Loucy (cell line): ENCODE measurements at regions not wholly inside any gene's neighbourhood (a gene's known extent, or its start where the extent isn't known, plus 50 kb on each side); places are given as distances from the start of the nearest gene placed in this dataset.

Experiments used
- H2AFZ ChIP-seq: fragments of 200-600 bp; sonication (generic); 2 replicates; pipeline ENCODE4 v1.6.0; 2016; ENCODE audit warnings: antibody characterized with exemption, mild to moderate bottlenecking, low read length, moderate library complexity
- H3F3A ChIP-seq: fragments of 200-600 bp; 2 replicates; pipeline ENCODE4 v1.6.0; 2016; ENCODE audit warnings: antibody characterized with exemption, low read depth, mild to moderate bottlenecking
- H3K27me3 ChIP-seq: fragments of 200-600 bp; sonication (generic); 2 replicates; pipeline ENCODE4 v1.6.1; 2014; ENCODE audit warnings: low read length, mild to moderate bottlenecking; ENCODE audit not compliant: insufficient read depth, poor library complexity, severe bottlenecking
- H3K36me3 ChIP-seq: fragments of 200-600 bp; sonication (generic); 2 replicates; pipeline ENCODE4 v1.6.1; 2016; ENCODE audit warnings: low read length; ENCODE audit not compliant: insufficient read depth
- H3K4me1 ChIP-seq: fragments of 200-600 bp; sonication (generic); 2 replicates; pipeline ENCODE4 v1.5.1; 2014; ENCODE audit warnings: low read length, mild to moderate bottlenecking; ENCODE audit not compliant: insufficient read depth, poor library complexity, severe bottlenecking
- H3K4me2 ChIP-seq: fragments of 200-600 bp; sonication (generic); 2 replicates; pipeline ENCODE4 v1.6.0; 2014; ENCODE audit warnings: antibody characterized with exemption, low read length, low read depth, mild to moderate bottlenecking; ENCODE audit not compliant: poor library complexity, severe bottlenecking
- H3K4me3 ChIP-seq: fragments of 200-600 bp; sonication (generic); 2 replicates; pipeline ENCODE4 v1.5.1; 2014; ENCODE audit warnings: low read length, mild to moderate bottlenecking, mixed read lengths; ENCODE audit not compliant: poor library complexity, severe bottlenecking
- H3K79me2 ChIP-seq: fragments of 200-600 bp; sonication (generic); 2 replicates; pipeline ENCODE4 v1.6.1; 2014; ENCODE audit warnings: low read length; ENCODE audit not compliant: insufficient read depth
- H3K9ac ChIP-seq: fragments of 200-600 bp; sonication (generic); 2 replicates; pipeline ENCODE4 v1.6.0; 2014; ENCODE audit warnings: mild to moderate bottlenecking, low read depth, low read length, moderate library complexity; ENCODE audit not compliant: poor library complexity, severe bottlenecking
- H3K9me2 ChIP-seq: fragments of 200-600 bp; sonication (generic); replicated peaks from 2 replicates; pipeline ENCODE4 v1.6.1; 2016; ENCODE audit warnings: low read depth, low read length, mixed read lengths
- H3K9me3 ChIP-seq: fragments of 200-600 bp; sonication (generic); 2 replicates; pipeline ENCODE4 v1.6.1; 2014; ENCODE audit warnings: mild to moderate bottlenecking, antibody characterized with exemption, low read length, low read depth; ENCODE audit not compliant: insufficient read depth
- H4K20me1 ChIP-seq: fragments of 200-600 bp; sonication (generic); 2 replicates; pipeline ENCODE4 v1.6.0; 2014; ENCODE audit warnings: antibody characterized with exemption, low read length, mild to moderate bottlenecking; ENCODE audit not compliant: insufficient read depth, poor library complexity, severe bottlenecking
- CTCF ChIP-seq: fragments of 200-600 bp; sonication (generic); conservative IDR thresholded peaks from 2 replicates; pipeline ENCODE4 v1.5.1; 2014; ENCODE audit warnings: mild to moderate bottlenecking, antibody characterized with exemption, low read length
- EZH2phosphoT487 ChIP-seq: fragments of 200-600 bp; IDR thresholded peaks from 2 replicates; pipeline ENCODE4 v1.6.1; 2018; ENCODE audit warnings: antibody characterized with exemption, mild to moderate bottlenecking, moderate library complexity, borderline replicate concordance

GRCh38 chr13:95498886-95499285, 53.6 kb upstream of the CLDN10 start:
- Histone ChIP-seq H3K27me3 (no peaks in the 10 kb centered on the region), H3F3A (no peaks in the 10 kb centered on the region), H3K79me2 (no peaks in the 10 kb centered on the region), H3K9me2 (no peaks in the 10 kb centered on the region), H3K9me3 (no peaks in the 10 kb centered on the region), H3K9ac (no peak overlapping the region), H4K20me1 (no peaks in the 10 kb centered on the region), H3K36me3 (no peaks in the 10 kb centered on the region), H3K4me3 (no peak overlapping the region), H2AFZ (no peak overlapping the region), H3K4me1 (no peaks in the 10 kb centered on the region), H3K4me2 (no peak overlapping the region)
- TF ChIP-seq EZH2phosphoT487 (no peak), CTCF (no peak)

- Histone ChIP-seq H3K9ac (no peak overlapping the region), H3F3A (no peaks in the 10 kb centered on the region), H3K4me3 (no peak overlapping the region), H3K9me3 (no peaks in the 10 kb centered on the region), H3K4me1 (no peaks in the 10 kb centered on the region), H3K4me2 (no peak overlapping the region), H3K36me3 (no peaks in the 10 kb centered on the region), H2AFZ (no peak overlapping the region), H3K27me3 (no peaks in the 10 kb centered on the region), H3K9me2 (no peaks in the 10 kb centered on the region), H3K79me2 (no peaks in the 10 kb centered on the region), H4K20me1 (no peaks in the 10 kb centered on the region)
- TF ChIP-seq EZH2phosphoT487 (no peak), CTCF (no peak)
Observed at GRCh38 chr13:95499811-95500712, 52.5 kb upstream of the CLDN10 start.

- H3K4me2 ChIP-seq: no peak overlapping the region
- no peaks in the 10 kb centered on the region for H3K4me1 ChIP-seq
- no peak overlapping the region for H2AFZ ChIP-seq
- H3F3A ChIP-seq: no peaks in the 10 kb centered on the region
- no peak overlapping the region for H3K4me3 ChIP-seq
- no peaks in the 10 kb centered on the region for H3K9me2 ChIP-seq
- H4K20me1 ChIP-seq: no peaks in the 10 kb centered on the region
- no peaks in the 10 kb centered on the region for H3K9me3 ChIP-seq
- H3K36me3 ChIP-seq: no peaks in the 10 kb centered on the region
- no peaks in the 10 kb centered on the region for H3K79me2 ChIP-seq
- no peak overlapping the region for H3K9ac ChIP-seq
- TF ChIP-seq EZH2phosphoT487: no peak
- TF ChIP-seq CTCF: no peak
- H3K27me3 ChIP-seq: no peaks in the 10 kb centered on the region
Observed at GRCh38 chr13:95502216-95502615, 50.3 kb upstream of the CLDN10 start.
